ENCODE measurements at regions not wholly inside any gene's neighbourhood (a gene's known extent, or its start where the extent isn't known, plus 50 kb on each side); places are given as distances from the start of the nearest gene placed in this dataset.

- Histone ChIP-seq H3K9ac (ENCODE audit: low read depth, low read length, poor library complexity) (no peak overlapping the region), H3K36me3 (replicated peaks in 1 of 2; ENCODE audit: control insufficient read depth in 2 of 2, insufficient read depth in 2 of 2, low read length in 2 of 2) (no peaks in the 10 kb centered on the region), H3K27me3 (ENCODE audit: control insufficient read depth in 3 of 3, insufficient read depth in 3 of 3, low read depth in 1 of 3, low read length in 3 of 3) (peaks cover 4 to 51% (median 9%) of the 10 kb centered on the region in 3 experiments), H2BK5ac (ENCODE audit: low read length) (no peak overlapping the region), H2AK5ac (ENCODE audit: low read depth, low read length) (no peak overlapping the region), H3K4me3 (ENCODE audit: low read length in 2 of 2) (no peak overlapping the region), H3K4ac (ENCODE audit: low read length) (no peak overlapping the region), H3K14ac (ENCODE audit: low read length) (no peak overlapping the region), H3K79me1 (ENCODE audit: low read depth, low read length) (no peaks in the 10 kb centered on the region), H3K4me2 (ENCODE audit: insufficient read depth, low read length, poor library complexity, severe bottlenecking) (no peak overlapping the region), H2BK15ac (ENCODE audit: low read length) (no peak overlapping the region), H3K4me1 (ENCODE audit: control insufficient read depth in 2 of 2, insufficient read depth in 1 of 2, low read depth in 1 of 2, low read length in 2 of 2) (peaks cover 9 to 30% of the 10 kb centered on the region in 2 donors), H3K18ac (ENCODE audit: low read length) (no peak overlapping the region), H2BK12ac (ENCODE audit: low read length) (no peak overlapping the region), H4K8ac (ENCODE audit: low read depth, low read length) (no peak overlapping the region), H3K23ac (ENCODE audit: low read depth, low read length, poor library complexity) (no peak overlapping the region), H2AFZ (ENCODE audit: low read length) (no peak overlapping the region), H3K9me3 (replicated peaks in 1 of 2; ENCODE audit: control insufficient read depth in 2 of 2, insufficient read depth in 1 of 2, low read depth in 1 of 2, low read length in 2 of 2) (no peaks in the 10 kb centered on the region), H3K27ac (replicated peaks; ENCODE audit: low read length) (no peak overlapping the region), H2BK120ac (ENCODE audit: low read depth, low read length) (no peak overlapping the region), H4K91ac (ENCODE audit: low read depth, low read length, poor library complexity) (peak overlapping the region; percentile 85)
- DNase-seq (ENCODE audit: low spot score): no peak
- no CpG with 5 or more reads among the region's 6 CpGs for WGBS, 2 donors (ENCODE audit: extremely low coverage in 2 of 2, insufficient read length in 2 of 2, insufficient replicate concordance in 1 of 2)
These were observed 71.0 kb upstream of the FOXP4 start for GRCh38 chr6:41475164-41475563.

DNA sequence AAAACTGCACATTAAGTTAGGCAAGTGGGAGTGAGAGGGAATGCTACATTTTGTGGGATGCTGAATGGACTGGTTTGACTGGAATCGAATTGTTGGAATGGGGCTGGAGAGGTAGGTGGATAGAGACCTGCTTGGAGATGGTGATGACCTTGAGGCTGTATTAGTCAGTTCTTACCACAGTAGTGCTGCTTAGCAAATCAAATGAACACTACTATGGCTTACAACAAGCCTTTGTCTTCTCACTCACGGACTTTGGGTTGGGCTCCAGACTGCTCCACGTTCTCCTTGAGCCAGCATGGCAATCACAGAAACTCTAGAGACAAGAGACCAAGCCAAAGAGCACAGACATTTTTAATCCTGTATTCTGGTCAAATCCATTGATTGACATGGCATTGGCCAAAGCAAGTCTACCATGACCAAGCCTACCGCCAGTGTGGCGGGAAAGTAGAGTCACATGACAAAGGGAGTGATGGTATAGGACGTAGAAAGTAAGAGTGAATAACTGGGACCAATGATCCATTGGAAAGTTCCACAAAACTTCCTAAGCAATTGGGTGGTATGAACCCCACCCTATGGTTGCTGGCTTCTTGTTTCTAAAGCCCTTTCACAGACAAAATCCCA, 70.3 kb upstream of the FOXP4 start:
- Histone ChIP-seq H3K27ac (replicated peaks; ENCODE audit: low read length) (no peak overlapping the region), H3K79me1 (ENCODE audit: low read depth, low read length) (no peaks in the 10 kb centered on the region), H3K27me3 (ENCODE audit: control insufficient read depth in 3 of 3, insufficient read depth in 3 of 3, low read depth in 1 of 3, low read length in 3 of 3) (peaks cover 0 to 44% (median 2%) of the 10 kb centered on the region in 3 experiments), H3K4me2 (ENCODE audit: insufficient read depth, low read length, poor library complexity, severe bottlenecking) (no peak overlapping the region), H4K8ac (ENCODE audit: low read depth, low read length) (no peak overlapping the region), H2BK12ac (ENCODE audit: low read length) (no peak overlapping the region), H2BK5ac (ENCODE audit: low read length) (no peak overlapping the region), H3K18ac (ENCODE audit: low read length) (no peak overlapping the region), H3K9me3 (replicated peaks in 1 of 2; ENCODE audit: control insufficient read depth in 2 of 2, insufficient read depth in 1 of 2, low read depth in 1 of 2, low read length in 2 of 2) (no peaks in the 10 kb centered on the region), H3K14ac (ENCODE audit: low read length) (no peak overlapping the region), H3K23ac (ENCODE audit: low read depth, low read length, poor library complexity) (no peak overlapping the region), H2BK120ac (ENCODE audit: low read depth, low read length) (no peak overlapping the region), H3K4me3 (ENCODE audit: low read length in 2 of 2) (no peak overlapping the region), H3K36me3 (replicated peaks in 1 of 2; ENCODE audit: control insufficient read depth in 2 of 2, insufficient read depth in 2 of 2, low read length in 2 of 2) (no peaks in the 10 kb centered on the region), H3K9ac (ENCODE audit: low read depth, low read length, poor library complexity) (no peak overlapping the region), H2AFZ (ENCODE audit: low read length) (no peak overlapping the region), H3K4ac (ENCODE audit: low read length) (no peak overlapping the region), H2BK15ac (ENCODE audit: low read length) (no peak overlapping the region), H3K4me1 (ENCODE audit: control insufficient read depth in 2 of 2, insufficient read depth in 1 of 2, low read depth in 1 of 2, low read length in 2 of 2) (peaks cover 9 to 25% of the 10 kb centered on the region in 2 donors), H4K91ac (ENCODE audit: low read depth, low read length, poor library complexity) (no peak overlapping the region), H2AK5ac (ENCODE audit: low read depth, low read length) (no peak overlapping the region)
- WGBS, 2 donors (ENCODE audit: extremely low coverage in 2 of 2, insufficient read length in 2 of 2, insufficient replicate concordance in 1 of 2): no CpG with 5 or more reads among the region's 6 CpGs
- no peak for DNase-seq (ENCODE audit: low spot score)

DNA sequence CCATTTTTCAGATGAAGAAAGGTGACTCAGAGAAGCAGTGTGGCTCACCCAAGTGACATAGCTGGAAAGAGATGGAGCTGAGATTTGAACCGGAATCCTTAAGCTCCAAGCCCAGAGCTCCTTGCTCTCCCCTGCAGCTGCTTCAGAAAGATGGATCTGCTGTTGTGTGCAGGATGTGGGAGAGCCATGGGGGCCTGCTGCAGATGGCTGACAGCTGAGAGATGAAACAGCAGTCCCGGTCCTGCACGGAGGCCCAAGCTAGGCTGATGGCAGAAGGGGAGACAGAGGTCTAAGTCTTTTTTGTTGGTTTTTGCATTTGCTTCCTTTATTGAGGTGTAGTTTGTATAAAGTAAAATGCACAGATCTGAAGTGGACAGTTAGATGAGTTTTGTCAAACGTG, 69.8 kb upstream of the FOXP4 start:
- Histone ChIP-seq H3K36me3 (replicated peaks in 1 of 2; ENCODE audit: control insufficient read depth in 2 of 2, insufficient read depth in 2 of 2, low read length in 2 of 2) (no peaks in the 10 kb centered on the region), H3K18ac (ENCODE audit: low read length) (no peak overlapping the region), H3K27me3 (ENCODE audit: control insufficient read depth in 3 of 3, insufficient read depth in 3 of 3, low read depth in 1 of 3, low read length in 3 of 3) (peaks cover 0 to 39% (median 0%) of the 10 kb centered on the region in 3 experiments), H2BK12ac (ENCODE audit: low read length) (no peak overlapping the region), H4K8ac (ENCODE audit: low read depth, low read length) (no peak overlapping the region), H2BK5ac (ENCODE audit: low read length) (no peak overlapping the region), H3K9me3 (replicated peaks in 1 of 2; ENCODE audit: control insufficient read depth in 2 of 2, insufficient read depth in 1 of 2, low read depth in 1 of 2, low read length in 2 of 2) (no peaks in the 10 kb centered on the region), H3K4ac (ENCODE audit: low read length) (no peak overlapping the region), H2AFZ (ENCODE audit: low read length) (no peak overlapping the region), H3K27ac (replicated peaks; ENCODE audit: low read length) (no peak overlapping the region), H4K91ac (ENCODE audit: low read depth, low read length, poor library complexity) (no peak overlapping the region), H3K14ac (ENCODE audit: low read length) (no peak overlapping the region), H3K4me3 (ENCODE audit: low read length in 2 of 2) (no peak overlapping the region), H2AK5ac (ENCODE audit: low read depth, low read length) (no peak overlapping the region), H3K4me1 (ENCODE audit: control insufficient read depth in 2 of 2, insufficient read depth in 1 of 2, low read depth in 1 of 2, low read length in 2 of 2) (peaks cover 9 to 19% of the 10 kb centered on the region in 2 donors), H3K23ac (ENCODE audit: low read depth, low read length, poor library complexity) (no peak overlapping the region), H3K9ac (ENCODE audit: low read depth, low read length, poor library complexity) (no peak overlapping the region), H3K79me1 (ENCODE audit: low read depth, low read length) (no peaks in the 10 kb centered on the region), H2BK120ac (ENCODE audit: low read depth, low read length) (no peak overlapping the region), H3K4me2 (ENCODE audit: insufficient read depth, low read length, poor library complexity, severe bottlenecking) (no peak overlapping the region), H2BK15ac (ENCODE audit: low read length) (no peak overlapping the region)
- WGBS, 2 donors (ENCODE audit: extremely low coverage in 2 of 2, insufficient read length in 2 of 2, insufficient replicate concordance in 1 of 2): no CpG with 5 or more reads among the region's 4 CpGs
- DNase-seq (ENCODE audit: low spot score): no peak

- Histone ChIP-seq H3K79me1 (ENCODE audit: low read depth, low read length) (no peaks in the 10 kb centered on the region), H3K23ac (ENCODE audit: low read depth, low read length, poor library complexity) (no peak overlapping the region), H4K8ac (ENCODE audit: low read depth, low read length) (no peak overlapping the region), H2BK15ac (ENCODE audit: low read length) (no peak overlapping the region), H3K18ac (ENCODE audit: low read length) (no peak overlapping the region), H2BK120ac (ENCODE audit: low read depth, low read length) (no peak overlapping the region), H3K27ac (replicated peaks; ENCODE audit: low read length) (no peak overlapping the region), H3K4ac (ENCODE audit: low read length) (no peak overlapping the region), H3K27me3 (ENCODE audit: control insufficient read depth in 3 of 3, insufficient read depth in 3 of 3, low read depth in 1 of 3, low read length in 3 of 3) (peaks cover 0 to 27% (median 0%) of the 10 kb centered on the region in 3 experiments), H3K4me1 (ENCODE audit: control insufficient read depth in 2 of 2, insufficient read depth in 1 of 2, low read depth in 1 of 2, low read length in 2 of 2) (peaks cover 4 to 8% of the 10 kb centered on the region in 2 donors), H3K9ac (ENCODE audit: low read depth, low read length, poor library complexity) (no peak overlapping the region), H3K4me3 (ENCODE audit: low read length in 2 of 2) (no peak overlapping the region), H3K36me3 (replicated peaks in 1 of 2; ENCODE audit: control insufficient read depth in 2 of 2, insufficient read depth in 2 of 2, low read length in 2 of 2) (no peaks in the 10 kb centered on the region), H2AK5ac (ENCODE audit: low read depth, low read length) (no peak overlapping the region), H2AFZ (ENCODE audit: low read length) (no peak overlapping the region), H2BK5ac (ENCODE audit: low read length) (no peak overlapping the region), H2BK12ac (ENCODE audit: low read length) (no peak overlapping the region), H3K4me2 (ENCODE audit: insufficient read depth, low read length, poor library complexity, severe bottlenecking) (no peak overlapping the region), H3K14ac (ENCODE audit: low read length) (no peak overlapping the region), H4K91ac (ENCODE audit: low read depth, low read length, poor library complexity) (no peak overlapping the region), H3K9me3 (replicated peaks in 1 of 2; ENCODE audit: control insufficient read depth in 2 of 2, insufficient read depth in 1 of 2, low read depth in 1 of 2, low read length in 2 of 2) (no peaks in the 10 kb centered on the region)
- DNase-seq (ENCODE audit: low spot score): no peak
- WGBS, 2 donors (ENCODE audit: extremely low coverage in 2 of 2, insufficient read length in 2 of 2, insufficient replicate concordance in 1 of 2): no CpG with 5 or more reads among the region's 3 CpGs
These were observed 68.6 kb upstream of the FOXP4 start for GRCh38 chr6:41477572-41477971.

Measured in neuronal stem cell (in vitro differentiated cells).